ENCODE measurements at regions not wholly inside any gene's neighbourhood (a gene's known extent, or its start where the extent isn't known, plus 50 kb on each side); places are given as distances from the start of the nearest gene placed in this dataset.
A peak's percentile ranks its signal among the peaks of the same experiment; 100 is the strongest.
"Not testable (repeated sequence)": the region's sequence is repeated elsewhere in the genome, so short reads cannot be mapped to it uniquely, and the experiment has no call there.

DNA sequence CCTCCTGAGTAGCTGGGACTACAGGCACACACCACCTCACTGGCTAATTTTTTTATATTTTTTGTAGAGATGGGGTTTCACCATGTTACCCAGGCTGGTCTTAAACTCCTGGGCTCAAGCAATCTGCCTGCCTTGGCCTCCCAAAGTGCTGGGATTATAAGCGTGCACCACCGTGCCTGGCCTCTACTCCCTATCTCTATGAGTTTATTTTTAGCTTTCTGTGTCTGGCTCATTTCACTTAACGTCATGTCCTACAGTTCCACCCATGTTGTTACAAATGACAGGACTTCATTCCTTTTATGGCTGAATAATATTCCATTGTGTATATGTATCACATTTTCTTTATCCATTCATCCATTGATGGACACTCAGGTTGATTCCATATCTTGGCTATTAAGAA is 164.2 kb upstream of the ZNF648 start:
- not testable (repeated sequence) for DNase-seq

- DNase-seq = not testable (repeated sequence)
Observed at GRCh38 chr1:182221990-182222389, 160.5 kb upstream of the ZNF648 start.

- not testable (repeated sequence) for DNase-seq
Observed at GRCh38 chr1:182221367-182221766, 159.9 kb upstream of the ZNF648 start.

GRCh38 chr1:182217967-182218366 is 156.5 kb upstream of the ZNF648 start:
- DNase-seq = no peak

- no peak for DNase-seq
Observed at GRCh38 chr1:182217071-182217470, 155.6 kb upstream of the ZNF648 start.

DNA sequence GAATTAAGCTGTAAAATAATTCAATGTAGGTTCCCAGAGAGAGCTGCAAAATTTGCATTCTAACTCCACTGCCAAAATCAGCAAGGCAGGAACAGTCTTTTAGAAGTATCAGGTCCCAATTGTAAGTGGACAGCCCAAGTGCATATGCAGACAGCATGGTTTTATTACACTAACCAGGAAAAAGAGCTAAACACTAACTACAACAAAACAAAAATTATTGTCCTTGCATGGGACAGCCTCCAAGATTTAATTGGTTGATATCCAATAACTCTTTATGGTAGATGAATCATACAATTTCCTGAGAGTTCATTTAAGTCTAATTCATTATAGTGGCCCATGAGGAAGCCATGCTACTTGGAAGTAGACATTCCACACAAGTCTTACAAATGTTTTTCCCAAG is 154.3 kb upstream of the ZNF648 start:
- DNase-seq = no peak

GRCh38 chr1:182213163-182213562 is 151.7 kb upstream of the ZNF648 start:
- DNase-seq = no peak

DNA sequence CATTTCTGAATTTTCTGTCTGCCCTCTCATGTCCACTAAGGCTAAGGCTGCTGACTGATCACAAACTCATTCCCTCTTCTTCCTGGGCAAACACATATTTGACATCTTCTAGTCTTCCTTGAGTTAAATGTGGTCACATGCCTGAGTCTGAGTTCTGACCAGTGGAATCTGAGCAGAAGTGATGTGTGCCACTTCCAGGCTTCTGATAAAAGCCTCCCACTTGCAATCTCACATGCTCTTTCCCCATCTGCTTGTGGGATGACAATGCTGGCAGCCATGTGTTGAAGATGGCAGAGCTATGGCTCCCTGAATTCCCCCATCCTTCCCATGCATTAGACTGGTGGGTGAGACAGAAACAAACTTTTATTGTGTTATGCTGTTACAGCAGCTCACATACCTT is 149.9 kb upstream of the ZNF648 start:
- no peak for DNase-seq

- DNase-seq = peak; percentile 34
Observed at GRCh38 chr1:182210417-182210816, 148.9 kb upstream of the ZNF648 start.

- DNase-seq = no peak
Observed at GRCh38 chr1:182207300-182207699, 145.8 kb upstream of the ZNF648 start.

GRCh38 chr1:182206626-182207239 is 145.2 kb upstream of the ZNF648 start:
- DNase-seq = no peak

GRCh38 chr1:182205351-182206022 is 144.0 kb upstream of the ZNF648 start:
- DNase-seq = no peak

DNA sequence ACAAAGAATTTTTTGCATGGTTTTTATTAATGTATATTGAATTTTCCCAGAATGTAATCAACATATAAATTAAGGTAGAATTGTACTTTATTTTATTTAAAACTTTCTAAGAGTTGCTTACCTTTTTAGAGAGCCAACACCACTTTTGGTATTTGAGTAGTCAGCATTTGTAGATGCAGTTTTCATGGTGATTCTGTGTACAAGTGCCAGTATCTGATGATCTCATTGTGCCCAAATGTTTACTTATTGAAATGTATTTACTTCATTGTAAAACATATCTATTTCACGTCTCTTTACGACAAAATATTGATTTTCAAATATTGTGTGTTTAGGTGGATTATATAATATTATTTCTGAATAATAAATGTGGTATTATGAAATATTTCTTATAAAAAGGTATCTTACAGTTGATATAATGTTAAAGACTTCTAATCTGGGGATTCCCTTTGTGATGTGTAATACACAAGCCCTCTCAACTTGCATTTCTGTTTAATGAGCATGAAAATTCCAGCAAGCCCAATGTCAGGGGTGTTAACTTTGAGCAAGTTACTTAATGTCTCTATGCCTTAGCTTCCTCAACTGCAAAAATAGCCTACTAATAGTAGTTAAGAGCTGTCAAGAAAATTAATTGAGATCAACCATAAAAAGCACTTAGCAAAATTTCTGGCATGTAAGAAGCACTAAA is 141.8 kb upstream of the ZNF648 start:
- no peak for DNase-seq

GRCh38 chr1:182201490-182201889 is 140.0 kb upstream of the ZNF648 start:
- DNase-seq = not testable (repeated sequence)

- no peak for DNase-seq
Observed at GRCh38 chr1:182200025-182200812, 138.7 kb upstream of the ZNF648 start.

GRCh38 chr1:182198006-182198605 is 136.6 kb upstream of the ZNF648 start:
- no peak for DNase-seq

DNA sequence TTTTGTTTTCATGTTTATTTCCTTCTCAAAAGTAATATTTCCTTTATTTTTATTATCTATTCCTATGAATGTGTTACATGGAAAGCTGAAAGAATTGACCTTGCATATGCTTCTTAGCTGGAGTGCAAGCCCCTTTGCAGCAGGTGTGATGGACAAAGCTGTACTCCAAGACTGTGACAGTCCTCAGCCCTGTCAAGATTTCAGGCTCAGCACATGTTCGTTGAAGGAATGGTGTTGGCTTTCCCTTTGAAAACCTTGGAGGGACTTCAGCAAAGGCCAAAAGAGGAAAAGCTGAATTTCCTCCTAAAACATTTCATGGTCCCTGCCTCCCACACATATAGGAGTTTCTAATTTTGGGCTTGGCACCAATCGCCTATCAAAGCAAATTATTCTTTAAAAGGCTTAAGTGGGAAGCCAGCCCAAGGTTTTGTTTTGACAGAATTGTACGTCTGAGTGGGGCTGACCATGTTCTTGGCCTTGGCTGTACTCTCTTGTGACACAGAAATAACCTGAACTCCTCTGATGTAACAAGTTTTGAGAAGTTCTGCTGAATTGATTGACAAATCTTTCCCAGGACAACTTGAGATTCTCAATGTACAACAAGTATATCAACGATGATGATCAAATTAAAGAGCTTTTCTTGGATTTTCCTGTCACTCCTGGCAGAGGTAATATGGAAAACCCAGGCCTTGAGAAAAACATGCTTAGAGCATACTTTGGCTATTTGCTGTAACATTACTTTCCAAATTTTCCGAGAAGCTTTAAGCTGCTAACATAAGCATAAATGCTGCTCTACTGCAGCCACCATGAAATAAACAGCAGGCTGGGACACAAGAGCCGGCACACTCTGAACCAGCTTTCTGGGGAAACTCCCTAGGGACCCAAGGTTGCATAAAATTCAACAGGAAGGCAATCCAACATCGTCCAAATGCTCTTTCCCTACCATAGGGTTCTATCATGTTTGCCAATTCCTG is 135.7 kb upstream of the ZNF648 start:
- DNase-seq = no peak

DNA sequence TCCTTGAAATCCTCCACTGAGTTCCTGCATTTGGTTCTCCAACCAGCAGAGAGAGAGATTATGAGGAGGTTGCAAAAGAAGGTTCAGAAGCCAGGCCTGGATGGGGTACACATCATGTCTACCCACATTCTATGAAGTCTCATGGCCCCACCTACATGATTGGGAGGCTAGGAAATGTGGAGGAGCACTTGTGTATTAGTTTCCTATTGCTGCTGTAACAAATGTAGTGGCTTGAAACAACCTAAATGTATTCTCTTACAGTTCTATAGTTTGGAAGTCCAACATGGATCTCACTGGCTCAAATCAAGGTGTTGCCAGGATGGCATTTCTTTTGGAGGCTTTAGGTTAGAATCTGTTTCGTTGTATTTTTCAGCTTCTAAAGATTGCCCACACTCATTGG is 134.2 kb upstream of the ZNF648 start:
- DNase-seq = no peak

DNA sequence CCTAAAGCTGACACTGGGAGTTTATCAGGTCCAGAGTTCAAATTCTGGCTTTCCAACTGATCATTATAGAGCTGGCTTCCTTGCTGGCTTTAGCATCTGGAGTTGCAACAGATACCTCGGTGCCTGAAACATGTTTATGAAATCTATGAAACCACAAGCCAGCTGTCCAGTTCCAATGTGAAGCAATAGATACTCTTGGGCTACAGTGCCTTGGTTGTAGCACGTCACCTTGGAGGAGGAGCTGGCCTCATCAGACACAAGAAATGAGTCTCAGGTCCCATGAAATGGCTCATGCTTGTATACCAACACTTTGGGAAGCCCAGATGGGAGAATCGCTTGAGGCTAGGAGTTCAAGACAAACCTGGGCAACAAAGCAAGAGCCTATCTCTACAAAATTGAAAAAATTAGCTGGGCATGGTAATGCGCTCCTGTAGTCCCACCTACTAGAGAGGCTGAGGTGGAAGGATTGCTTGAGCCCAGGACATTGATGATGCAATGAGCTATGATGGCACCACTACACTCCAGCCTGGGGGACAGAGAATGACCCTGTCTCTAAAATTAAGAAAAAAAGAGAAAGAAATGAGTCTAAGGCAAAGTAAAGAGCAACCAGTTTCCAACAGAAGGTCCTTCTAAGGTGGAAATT is 132.5 kb upstream of the ZNF648 start:
- no peak for DNase-seq

- DNase-seq = no peak
Observed at GRCh38 chr1:182192966-182193365, 131.5 kb upstream of the ZNF648 start.

- no peak for DNase-seq
Observed at GRCh38 chr1:182192215-182192614, 130.7 kb upstream of the ZNF648 start.
